Endothelial cell of umbilical vein (primary cell): ENCODE measurements at regions not wholly inside any gene's neighbourhood (a gene's known extent, or its start where the extent isn't known, plus 50 kb on each side); places are given as distances from the start of the nearest gene placed in this dataset.

Experiments
- BruUV-seq: library from RNA; stranded (reverse); fragments of 400-500 nt; replicated peaks from 2 replicates; lab custom pipeline; 2021; lab: Mats Ljungman, UMichigan
- CTCF ChIA-PET: fragments of 300-600, 350-600 bp; sonication (Branson Sonifier 250); formaldehyde crosslinking; loops from one replicate; lab custom pipeline; 2021; ENCODE audit warnings: antibody characterized with exemption, inconsistent platforms; lab: Charles Lee
- POLR2A ChIA-PET: fragments of 300-600, 350-600 bp; sonication (Branson Sonifier 250); formaldehyde crosslinking; loops from one replicate; lab custom pipeline; 2021; ENCODE audit warnings: antibody characterized with exemption, inconsistent platforms; lab: Charles Lee
- DNase-seq: peaks from one replicate; pipeline ENCODE4 v3.0.0-alpha.2; 2011; ENCODE audit warnings: low read depth, low spot score
- FAIRE-seq: peaks from 2 replicates; lab custom pipeline; 2011; peaks lifted over from hg19 to GRCh38; lab: Jason Lieb, UNC
- H2AFZ ChIP-seq: 2 replicates; pipeline ENCODE4 v1.6.0; 2012; ENCODE audit warnings: low read depth, low read length, control low read depth, inconsistent platforms
- H3K27ac ChIP-seq: 2 replicates; pipeline ENCODE4 v1.5.1; 2011; ENCODE audit warnings: low read depth, mild to moderate bottlenecking, control low read depth, low read length, moderate library complexity; ENCODE audit not compliant: insufficient read depth
- H3K27me3 ChIP-seq, 2 experiments: 2 replicates each; pipeline versions ENCODE4 v1.6.0 to v1.6.1; 2011; ENCODE audit warnings: low read length in 2 of 2, mixed read lengths in 1 of 2; ENCODE audit not compliant: control insufficient read depth in 2 of 2, insufficient read depth in 2 of 2
- H3K36me3 ChIP-seq, 2 experiments: 2 replicates in 1 of 2; 3 replicates in 1 of 2; pipeline ENCODE4 v1.5.1; 2011; ENCODE audit warnings: low read length in 2 of 2, mild to moderate bottlenecking in 1 of 2, moderate library complexity in 1 of 2; ENCODE audit not compliant: control insufficient read depth in 2 of 2, insufficient read depth in 2 of 2; ENCODE audit errors: extremely low read depth in 1 of 2
- H3K4me1 ChIP-seq: 3 replicates; pipeline ENCODE4 v1.5.1; 2011; ENCODE audit warnings: mild to moderate bottlenecking, low read length; ENCODE audit not compliant: control insufficient read depth, insufficient read depth; ENCODE audit errors: extremely low read depth
- H3K4me2 ChIP-seq: 2 replicates; pipeline ENCODE4 v1.6.1; 2011; ENCODE audit warnings: low read length, control low read depth, mixed read lengths; ENCODE audit not compliant: insufficient read depth
- H3K4me3 ChIP-seq, 3 experiments: fragments of 200-600 bp in 1 of 3; sonication (generic), shearing (Covaris generic) in 1 of 3; replicated peaks in 1 of 3; 2 replicates each; pipeline ENCODE4 v1.5.1; 2011 to 2016; ENCODE audit warnings: control low read depth in 3 of 3, low read length in 3 of 3, mild to moderate bottlenecking in 2 of 3, inconsistent platforms in 1 of 3, low read depth in 1 of 3, moderate library complexity in 1 of 3; ENCODE audit not compliant: insufficient read depth in 1 of 3
- H3K79me2 ChIP-seq: 2 replicates; pipeline ENCODE4 v1.6.0; 2012; ENCODE audit warnings: low read length, inconsistent platforms; ENCODE audit not compliant: control insufficient read depth, insufficient read depth
- H3K9ac ChIP-seq: replicated peaks from 2 replicates; pipeline ENCODE3; 2011; ENCODE audit warnings: low read length, control low read depth; ENCODE audit not compliant: insufficient read depth; ENCODE audit errors: extremely low read depth
- H3K9me1 ChIP-seq: replicated peaks from 3 replicates; pipeline ENCODE4 v1.6.0; 2011; ENCODE audit warnings: mild to moderate bottlenecking, low read length; ENCODE audit not compliant: control insufficient read depth, insufficient read depth; ENCODE audit errors: extremely low read depth
- H3K9me3 ChIP-seq: replicated peaks from 2 replicates; pipeline ENCODE4 v1.5.1; 2012; ENCODE audit warnings: low read length, inconsistent platforms; ENCODE audit not compliant: control insufficient read depth, insufficient read depth
- H4K20me1 ChIP-seq: replicated peaks from 2 replicates; pipeline ENCODE3; 2011; ENCODE audit warnings: mild to moderate bottlenecking, low read length; ENCODE audit not compliant: control insufficient read depth, insufficient read depth; ENCODE audit errors: extremely low read depth
- EZH2 ChIP-seq: IDR thresholded peaks from 2 replicates; pipeline ENCODE4 v1.6.1; 2012; ENCODE audit warnings: borderline replicate concordance, low read depth, mild to moderate bottlenecking, moderate library complexity, low read length, inconsistent platforms; ENCODE audit not compliant: severe bottlenecking
- FOS ChIP-seq: IDR thresholded peaks from 2 replicates; pipeline ENCODE4 v1.6.1; 2011; ENCODE audit warnings: mild to moderate bottlenecking, low read length, moderate library complexity, borderline replicate concordance; ENCODE audit not compliant: insufficient read depth
- GATA2 ChIP-seq: IDR thresholded peaks from 2 replicates; pipeline ENCODE4 v1.7.0; 2011; ENCODE audit warnings: low read depth, mild to moderate bottlenecking, moderate library complexity, mixed read lengths, low read length; ENCODE audit not compliant: insufficient read length, insufficient read depth
- JUN ChIP-seq: IDR thresholded peaks from 2 replicates; pipeline ENCODE4 v1.6.1; 2011; ENCODE audit warnings: borderline replicate concordance, low read depth; ENCODE audit not compliant: insufficient read length, insufficient read depth
- MYC ChIP-seq: IDR thresholded peaks from one replicate; pipeline ENCODE4 v1.6.1; 2011; ENCODE audit warnings: mild to moderate bottlenecking, low read depth, low read length
- POLR2A ChIP-seq: IDR thresholded peaks from 2 replicates; pipeline ENCODE4 v1.6.1; 2012; ENCODE audit warnings: low read depth, mild to moderate bottlenecking, control low read depth, low read length
- POLR2AphosphoS5 ChIP-seq: IDR thresholded peaks from 2 replicates; pipeline ENCODE4 v1.6.1; 2012; ENCODE audit warnings: low read depth, mild to moderate bottlenecking, control low read depth, low read length, moderate library complexity; ENCODE audit not compliant: insufficient read depth
- dilution Hi-C: fragments of 300-500 bp; cut with MboI; formaldehyde crosslinking; loops from one replicate; pipeline ENCODE4 v1.15.0; 2019; ENCODE audit warnings: low sequenced_read_pairs; ENCODE audit not compliant: extremely low pct_ligation_motif_present
- intact Hi-C: fragments of 100-400 bp; cut with micrococcal nuclease; formaldehyde crosslinking; loops from one replicate; pipeline ENCODE4 v1.10.0; 2022
- TF ChIP-seq, protein P1 (sequence below): IDR thresholded peaks from 2 replicates; pipeline ENCODE4 v1.6.1; 2011; ENCODE audit not compliant: insufficient read depth, insufficient read length
- TF ChIP-seq, protein P2 (sequence below), 2 donors: IDR thresholded peaks; 1 replicate in 1 of 2; 2 replicates in 1 of 2; pipeline ENCODE4 v1.5.1; 2011; ENCODE audit warnings: low read length in 2 of 2, mild to moderate bottlenecking in 2 of 2, moderate library complexity in 2 of 2, control low read depth in 1 of 2, inconsistent platforms in 1 of 2, low read depth in 1 of 2; ENCODE audit not compliant: insufficient read depth in 1 of 2; ENCODE audit errors: extremely low read depth in 1 of 2

DNA sequence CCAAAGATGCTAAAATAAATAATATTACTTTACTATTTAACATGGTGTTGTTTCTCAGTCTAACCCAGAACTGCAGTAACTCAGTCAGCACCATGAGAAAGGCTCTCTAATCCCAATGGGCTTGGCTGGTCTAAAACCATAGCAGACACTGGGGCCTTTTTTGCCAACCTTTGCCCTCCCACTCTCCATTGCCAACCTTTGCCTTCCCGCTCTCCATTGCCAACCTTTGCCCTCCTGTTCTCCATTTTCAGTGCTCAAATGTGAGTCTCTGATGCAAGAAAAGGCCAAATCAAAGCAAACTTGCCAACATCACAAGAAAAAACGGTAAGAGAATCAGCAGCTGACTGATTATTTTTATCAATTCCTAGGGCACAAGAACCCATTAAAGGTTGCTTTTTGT lies 1681.2 kb downstream of the SLITRK5 start:
- no peak for TF ChIP-seq MYC
- no peak for TF ChIP-seq GATA2
- TF ChIP-seq POLR2A: no peak
- TF ChIP-seq EZH2: no peak
- TF ChIP-seq FOS: no peak
- TF ChIP-seq POLR2AphosphoS5: no peak
- TF ChIP-seq, protein P1, sequence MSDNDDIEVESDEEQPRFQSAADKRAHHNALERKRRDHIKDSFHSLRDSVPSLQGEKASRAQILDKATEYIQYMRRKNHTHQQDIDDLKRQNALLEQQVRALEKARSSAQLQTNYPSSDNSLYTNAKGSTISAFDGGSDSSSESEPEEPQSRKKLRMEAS: no peak
- TF ChIP-seq, protein P2, sequence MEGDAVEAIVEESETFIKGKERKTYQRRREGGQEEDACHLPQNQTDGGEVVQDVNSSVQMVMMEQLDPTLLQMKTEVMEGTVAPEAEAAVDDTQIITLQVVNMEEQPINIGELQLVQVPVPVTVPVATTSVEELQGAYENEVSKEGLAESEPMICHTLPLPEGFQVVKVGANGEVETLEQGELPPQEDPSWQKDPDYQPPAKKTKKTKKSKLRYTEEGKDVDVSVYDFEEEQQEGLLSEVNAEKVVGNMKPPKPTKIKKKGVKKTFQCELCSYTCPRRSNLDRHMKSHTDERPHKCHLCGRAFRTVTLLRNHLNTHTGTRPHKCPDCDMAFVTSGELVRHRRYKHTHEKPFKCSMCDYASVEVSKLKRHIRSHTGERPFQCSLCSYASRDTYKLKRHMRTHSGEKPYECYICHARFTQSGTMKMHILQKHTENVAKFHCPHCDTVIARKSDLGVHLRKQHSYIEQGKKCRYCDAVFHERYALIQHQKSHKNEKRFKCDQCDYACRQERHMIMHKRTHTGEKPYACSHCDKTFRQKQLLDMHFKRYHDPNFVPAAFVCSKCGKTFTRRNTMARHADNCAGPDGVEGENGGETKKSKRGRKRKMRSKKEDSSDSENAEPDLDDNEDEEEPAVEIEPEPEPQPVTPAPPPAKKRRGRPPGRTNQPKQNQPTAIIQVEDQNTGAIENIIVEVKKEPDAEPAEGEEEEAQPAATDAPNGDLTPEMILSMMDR (IDR thresholded peaks at IDR 0.05; ENCODE audit: extremely low read depth in 1 of 2, insufficient read depth in 1 of 2, low read depth in 1 of 2, low read length in 2 of 2): no peak
- TF ChIP-seq JUN: no peak
- FAIRE-seq: no peak
- H3K27ac ChIP-seq: no peak overlapping the region
- no peaks in the 10 kb centered on the region for H3K9me1 ChIP-seq
- no peaks in the 10 kb centered on the region for H4K20me1 ChIP-seq
- ChIA-PET POLR2A (no interaction called here), CTCF (no interaction called here)
- intact Hi-C loops: no loop called here
- no peak overlapping the region for H2AFZ ChIP-seq
- no peak overlapping the region for H3K9ac ChIP-seq
- BruUV-seq: no TSS peak
- H3K27me3 ChIP-seq: no peaks in the 10 kb centered on the region
- H3K4me3 ChIP-seq: no peak overlapping the region
- H3K4me2 ChIP-seq: no peak overlapping the region
- H3K9me3 ChIP-seq: no peaks in the 10 kb centered on the region
- H3K36me3 ChIP-seq: no peaks in the 10 kb centered on the region
- DNase-seq: no peak
- H3K79me2 ChIP-seq: no peaks in the 10 kb centered on the region
- no peaks in the 10 kb centered on the region for H3K4me1 ChIP-seq
- dilution Hi-C loops: no loop called here
